ENCODE measurements at regions not wholly inside any gene's neighbourhood (a gene's known extent, or its start where the extent isn't known, plus 50 kb on each side); places are given as distances from the start of the nearest gene placed in this dataset.

- TF ChIP-seq, protein P1, sequence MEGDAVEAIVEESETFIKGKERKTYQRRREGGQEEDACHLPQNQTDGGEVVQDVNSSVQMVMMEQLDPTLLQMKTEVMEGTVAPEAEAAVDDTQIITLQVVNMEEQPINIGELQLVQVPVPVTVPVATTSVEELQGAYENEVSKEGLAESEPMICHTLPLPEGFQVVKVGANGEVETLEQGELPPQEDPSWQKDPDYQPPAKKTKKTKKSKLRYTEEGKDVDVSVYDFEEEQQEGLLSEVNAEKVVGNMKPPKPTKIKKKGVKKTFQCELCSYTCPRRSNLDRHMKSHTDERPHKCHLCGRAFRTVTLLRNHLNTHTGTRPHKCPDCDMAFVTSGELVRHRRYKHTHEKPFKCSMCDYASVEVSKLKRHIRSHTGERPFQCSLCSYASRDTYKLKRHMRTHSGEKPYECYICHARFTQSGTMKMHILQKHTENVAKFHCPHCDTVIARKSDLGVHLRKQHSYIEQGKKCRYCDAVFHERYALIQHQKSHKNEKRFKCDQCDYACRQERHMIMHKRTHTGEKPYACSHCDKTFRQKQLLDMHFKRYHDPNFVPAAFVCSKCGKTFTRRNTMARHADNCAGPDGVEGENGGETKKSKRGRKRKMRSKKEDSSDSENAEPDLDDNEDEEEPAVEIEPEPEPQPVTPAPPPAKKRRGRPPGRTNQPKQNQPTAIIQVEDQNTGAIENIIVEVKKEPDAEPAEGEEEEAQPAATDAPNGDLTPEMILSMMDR (IDR thresholded peaks at IDR 0.05) = no peak
- no peak for TF ChIP-seq POLR2A (IDR thresholded peaks at IDR 0.05)
Measured at GRCh38 chr1:195193134-195193533, 1415.1 kb downstream of the KCNT2 start.

All from thyroid gland (tissue), 4 donors.